NAMALWA (cell line): ENCODE measurements at regions not wholly inside any gene's neighbourhood (a gene's known extent, or its start where the extent isn't known, plus 50 kb on each side); places are given as distances from the start of the nearest gene placed in this dataset.

ENCODE experiments used
- DNase-seq: peaks from one replicate; pipeline ENCODE4 v3.0.0-alpha.2; 2015; ENCODE audit warnings: low spot score

DNA sequence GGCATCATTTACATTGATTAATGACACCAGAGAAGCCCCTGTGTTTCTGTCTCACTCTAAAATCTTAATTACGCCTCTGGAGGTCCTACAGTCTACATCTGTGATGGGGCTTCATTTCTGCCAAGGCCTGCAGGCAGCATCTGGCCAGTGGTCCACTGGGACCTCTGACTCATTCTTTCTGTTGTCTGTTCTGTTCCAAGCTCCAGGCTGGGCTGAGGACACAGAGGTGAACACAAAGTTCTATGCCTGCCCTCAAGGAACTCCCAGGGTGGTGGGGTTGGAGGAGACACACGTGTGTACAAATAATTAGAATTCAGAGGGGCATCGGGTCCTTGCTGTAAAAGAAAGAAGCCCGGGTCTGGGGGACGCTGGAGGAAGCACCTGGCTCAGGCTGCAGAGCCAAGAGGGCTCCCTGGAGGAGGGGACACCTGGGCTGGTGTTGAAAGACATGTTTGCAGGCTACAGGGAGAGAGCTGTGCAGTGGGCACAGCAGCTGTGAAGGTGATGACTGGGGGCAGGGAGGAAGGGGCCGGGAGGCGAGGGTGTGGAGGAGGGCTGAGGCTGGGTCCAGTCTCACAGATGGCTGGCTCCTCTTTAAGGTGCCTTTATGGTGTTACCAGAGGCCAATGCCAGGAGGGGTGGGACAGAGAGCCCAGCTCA is 103.3 kb upstream of the PRR23E start:
- DNase-seq, result no peak

DNA sequence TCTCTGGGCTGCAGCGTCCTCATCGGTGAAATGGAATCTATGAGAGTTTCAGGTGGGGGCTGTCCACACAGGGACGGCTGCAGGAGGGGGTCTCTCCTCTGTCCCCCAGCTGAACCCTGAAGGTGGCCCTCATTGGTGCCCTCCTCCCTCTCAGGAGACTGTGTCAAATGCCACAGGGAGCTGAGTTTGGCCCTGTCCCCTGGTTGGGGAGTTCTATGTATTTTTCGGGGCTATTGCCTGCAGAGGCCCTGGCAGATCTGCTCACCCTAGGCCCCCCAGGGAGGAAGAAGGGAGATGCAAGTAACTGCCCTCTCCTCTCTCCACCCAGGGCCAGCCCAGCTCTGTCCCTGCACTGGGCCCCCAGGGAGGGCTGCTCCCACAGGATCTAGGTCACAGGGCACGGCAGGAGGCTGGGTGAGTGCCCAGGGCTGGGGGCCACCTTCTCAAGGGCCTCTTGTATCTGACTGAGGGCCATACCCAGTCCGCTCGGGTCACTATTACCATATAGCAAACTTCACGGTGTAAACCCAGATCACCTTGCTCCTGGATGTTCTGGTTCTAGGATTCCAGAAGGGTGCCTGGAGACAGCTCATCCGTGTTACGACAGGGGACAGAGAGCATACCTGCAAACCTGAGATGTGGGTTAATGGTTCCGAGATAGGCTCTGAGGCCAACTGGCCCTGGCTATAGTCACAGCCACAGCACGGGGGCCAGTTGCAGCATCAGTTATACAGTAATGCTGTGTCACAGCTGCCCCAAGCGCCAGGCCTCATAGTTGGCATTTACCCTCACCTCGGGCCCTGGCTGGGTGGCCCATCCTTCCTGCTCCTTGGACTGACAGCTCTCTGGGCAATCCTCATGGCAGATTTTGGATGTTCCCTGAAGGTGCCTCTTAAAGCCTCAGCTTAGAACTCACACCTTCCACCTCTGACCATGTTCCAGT is 102.4 kb upstream of the PRR23E start:
- no peak for DNase-seq

DNA sequence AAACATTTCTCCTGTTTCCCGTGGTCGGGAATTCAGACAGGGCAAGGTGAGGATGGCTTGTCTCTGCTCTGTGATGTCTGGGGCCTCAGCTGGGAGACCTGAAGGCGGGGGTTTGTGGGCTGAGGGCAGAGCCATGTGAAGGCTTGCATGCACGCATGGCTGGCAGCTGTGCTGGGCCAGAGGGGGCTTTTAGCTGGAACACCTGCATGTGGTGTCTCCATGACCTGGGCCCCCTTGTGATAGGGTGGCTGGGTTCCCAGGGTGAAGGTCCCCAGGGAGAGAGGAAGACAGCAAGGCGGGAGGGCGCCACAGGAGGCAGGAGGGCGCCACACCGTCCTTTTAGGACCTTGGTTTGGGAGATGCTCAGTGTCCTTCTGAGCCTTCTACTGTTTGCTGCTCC is 101.6 kb upstream of the PRR23E start:
- peak; percentile 23 for DNase-seq

DNA sequence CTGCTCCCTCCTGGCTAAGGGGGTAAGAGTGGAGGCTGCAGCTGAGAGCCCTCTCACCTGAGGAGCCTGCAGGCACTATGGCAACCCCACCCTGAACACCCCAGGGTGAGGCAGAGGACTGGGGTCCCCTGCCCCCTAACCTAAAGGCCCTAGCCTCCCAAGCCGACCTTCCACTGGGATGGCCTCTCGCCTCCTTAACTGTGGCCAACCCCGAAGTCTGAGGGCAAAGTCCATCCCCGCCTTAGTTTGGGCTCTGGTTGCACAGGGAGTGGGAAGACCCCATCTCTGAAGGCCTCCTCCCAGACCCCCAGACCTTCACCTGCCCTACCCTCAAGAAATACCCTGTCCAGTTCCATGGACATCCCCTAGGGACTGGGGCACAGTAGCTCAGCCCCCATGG is 100.6 kb upstream of the PRR23E start:
- no peak for DNase-seq

DNA sequence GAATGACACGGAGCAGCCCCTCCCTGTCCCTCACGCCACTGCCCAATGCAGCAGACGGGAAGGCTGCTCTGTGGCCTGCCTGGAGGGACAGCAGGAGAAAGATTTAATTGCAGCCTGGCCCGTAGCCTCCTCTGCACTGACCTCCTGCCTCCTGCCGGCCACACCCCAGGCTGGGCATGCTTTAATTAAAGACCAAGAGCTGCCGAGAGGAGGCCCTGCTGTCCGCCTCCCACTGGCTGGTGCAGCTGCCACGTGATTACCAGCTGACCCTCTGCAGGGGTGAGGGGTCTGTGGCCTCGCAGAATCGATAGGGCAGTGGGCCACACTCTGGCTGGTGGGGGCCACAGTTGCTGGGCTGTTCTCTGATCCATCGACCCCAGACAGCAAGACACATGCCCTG is 100.2 kb upstream of the PRR23E start:
- DNase-seq, result no peak

DNA sequence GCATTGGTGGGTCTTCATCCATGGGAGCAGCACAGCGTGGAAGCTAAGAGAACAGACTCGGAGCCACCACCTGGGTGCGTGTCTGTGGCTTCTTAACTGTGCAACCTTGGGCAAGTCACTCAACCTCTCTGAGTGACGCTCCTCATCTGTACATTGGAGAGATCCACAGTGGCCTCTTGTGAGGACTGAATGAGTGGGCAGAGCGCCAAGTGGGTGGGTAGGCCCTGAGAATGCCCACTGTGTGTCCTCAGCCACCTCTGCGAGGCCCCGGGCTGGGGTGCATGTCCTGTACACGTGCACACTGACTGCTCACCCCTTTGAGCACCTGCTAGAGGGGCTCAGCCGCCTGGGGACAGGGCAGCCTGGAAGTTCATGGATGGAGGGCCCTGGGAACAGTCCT is 99.6 kb upstream of the PRR23E start:
- no peak for DNase-seq

DNA sequence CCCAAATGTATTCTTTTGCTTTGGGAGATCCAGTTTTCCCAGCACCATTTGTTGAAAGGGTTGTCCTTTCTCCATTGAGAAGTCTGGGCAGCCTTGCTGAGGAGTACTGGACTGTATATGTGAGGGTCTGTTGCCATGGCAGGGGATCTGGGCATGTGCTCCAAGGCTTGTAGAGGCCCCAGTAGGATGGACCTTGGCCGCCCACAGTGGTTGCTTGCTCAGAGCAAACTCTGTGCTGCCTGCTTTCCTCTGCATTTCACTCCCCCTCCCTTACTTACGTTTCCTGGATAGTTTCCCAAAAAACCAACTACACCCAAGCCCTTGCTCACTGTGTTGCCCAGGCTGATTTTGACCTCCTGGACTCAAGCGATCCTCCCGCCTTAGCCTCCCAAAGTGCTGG is 97.2 kb upstream of the PRR23E start:
- no peak for DNase-seq

DNA sequence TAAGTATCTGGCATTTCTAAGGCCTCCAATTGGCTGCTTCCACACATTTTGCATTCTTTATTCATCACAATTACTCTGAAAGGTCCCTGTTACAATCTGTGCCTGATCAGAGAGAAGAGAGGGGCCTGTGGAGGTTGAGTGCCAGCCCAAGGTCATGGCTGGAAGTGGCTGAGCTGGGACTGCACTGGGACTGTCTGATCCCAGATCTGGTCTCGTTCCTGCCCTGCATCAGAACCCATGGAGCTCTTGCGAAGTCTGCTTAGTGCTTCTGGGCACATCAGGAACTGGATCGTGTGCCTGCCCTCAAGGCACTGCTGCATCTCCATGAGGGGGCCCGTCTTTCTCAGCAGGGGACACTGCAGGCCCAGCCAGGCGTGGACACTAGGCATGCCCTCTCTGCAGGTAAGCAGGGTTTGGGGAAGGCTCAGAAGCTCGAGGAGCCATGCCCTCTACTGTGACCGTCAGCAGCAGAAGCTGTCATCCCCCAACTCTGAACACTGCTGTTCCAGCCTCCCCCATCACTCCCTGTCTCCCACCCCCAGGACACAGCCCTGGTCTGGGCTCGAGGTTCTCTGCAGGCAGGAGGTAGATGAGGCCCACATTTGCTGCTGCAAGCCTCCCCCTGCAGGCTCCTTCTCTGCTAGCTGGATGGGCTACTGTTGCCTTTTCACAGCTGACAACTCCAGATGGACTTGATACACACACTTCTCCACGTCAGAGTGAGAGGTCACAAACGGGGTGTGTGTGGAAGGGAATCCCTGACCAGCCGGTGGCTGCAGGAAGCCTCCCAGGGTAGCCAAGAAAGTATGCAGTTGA is 96.5 kb upstream of the PRR23E start:
- DNase-seq, result no peak

DNA sequence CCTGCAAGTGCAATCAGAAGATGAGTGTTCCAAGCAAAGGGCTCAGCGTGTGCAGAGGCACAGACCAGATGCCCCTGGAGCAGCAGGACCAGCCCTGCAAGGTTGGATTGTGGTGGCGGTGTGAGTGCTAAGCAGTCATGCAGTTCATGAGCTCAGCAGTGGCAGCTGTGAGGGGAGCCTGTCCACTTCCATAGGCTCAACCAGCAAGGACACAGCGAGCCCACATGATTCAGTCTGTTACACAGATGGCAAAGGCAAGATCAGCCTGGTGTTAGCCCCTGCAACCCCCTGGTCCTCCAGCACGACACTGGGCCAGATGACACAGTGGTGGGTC is 95.9 kb upstream of the PRR23E start:
- DNase-seq, result no peak

DNA sequence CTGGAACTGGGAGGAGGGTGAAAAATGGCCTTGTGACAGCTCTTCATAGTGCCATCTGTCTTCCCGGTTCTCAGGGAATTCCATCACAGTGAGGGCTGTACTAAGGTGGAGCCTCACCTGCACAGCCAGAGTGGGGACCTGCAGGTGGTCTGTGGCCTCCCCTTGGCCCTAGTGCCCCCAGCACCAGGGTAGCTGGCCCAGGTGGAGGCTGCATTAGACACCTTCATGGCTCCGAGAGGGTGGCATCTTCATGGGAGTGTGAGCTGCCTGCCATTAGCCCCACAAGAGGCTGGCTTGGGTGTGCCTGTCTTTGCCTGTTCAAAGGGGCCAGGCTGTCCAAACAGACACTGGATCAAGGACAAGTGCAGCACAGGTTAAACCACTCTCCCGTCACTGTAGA is 95.5 kb upstream of the PRR23E start:
- no peak for DNase-seq

DNA sequence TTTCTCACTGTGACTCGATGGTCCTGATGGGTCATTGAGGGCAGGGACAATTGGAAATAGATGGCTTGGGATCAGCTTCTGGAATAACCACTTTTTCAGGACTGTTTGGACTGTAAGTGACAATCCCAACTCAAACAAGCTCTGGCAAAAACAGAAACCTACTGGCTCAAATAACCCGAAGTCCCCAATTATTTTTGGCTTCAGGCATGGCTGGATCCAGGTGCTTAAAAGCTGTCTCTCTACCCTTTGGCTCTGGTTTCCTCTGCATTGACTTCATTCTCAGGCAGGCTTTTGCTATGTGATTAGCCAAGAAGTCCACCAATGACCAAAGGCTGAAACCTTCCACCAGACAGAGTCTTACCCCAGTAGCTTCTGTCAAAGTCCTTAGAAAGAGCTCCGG is 92.9 kb upstream of the PRR23E start:
- no peak for DNase-seq

DNA sequence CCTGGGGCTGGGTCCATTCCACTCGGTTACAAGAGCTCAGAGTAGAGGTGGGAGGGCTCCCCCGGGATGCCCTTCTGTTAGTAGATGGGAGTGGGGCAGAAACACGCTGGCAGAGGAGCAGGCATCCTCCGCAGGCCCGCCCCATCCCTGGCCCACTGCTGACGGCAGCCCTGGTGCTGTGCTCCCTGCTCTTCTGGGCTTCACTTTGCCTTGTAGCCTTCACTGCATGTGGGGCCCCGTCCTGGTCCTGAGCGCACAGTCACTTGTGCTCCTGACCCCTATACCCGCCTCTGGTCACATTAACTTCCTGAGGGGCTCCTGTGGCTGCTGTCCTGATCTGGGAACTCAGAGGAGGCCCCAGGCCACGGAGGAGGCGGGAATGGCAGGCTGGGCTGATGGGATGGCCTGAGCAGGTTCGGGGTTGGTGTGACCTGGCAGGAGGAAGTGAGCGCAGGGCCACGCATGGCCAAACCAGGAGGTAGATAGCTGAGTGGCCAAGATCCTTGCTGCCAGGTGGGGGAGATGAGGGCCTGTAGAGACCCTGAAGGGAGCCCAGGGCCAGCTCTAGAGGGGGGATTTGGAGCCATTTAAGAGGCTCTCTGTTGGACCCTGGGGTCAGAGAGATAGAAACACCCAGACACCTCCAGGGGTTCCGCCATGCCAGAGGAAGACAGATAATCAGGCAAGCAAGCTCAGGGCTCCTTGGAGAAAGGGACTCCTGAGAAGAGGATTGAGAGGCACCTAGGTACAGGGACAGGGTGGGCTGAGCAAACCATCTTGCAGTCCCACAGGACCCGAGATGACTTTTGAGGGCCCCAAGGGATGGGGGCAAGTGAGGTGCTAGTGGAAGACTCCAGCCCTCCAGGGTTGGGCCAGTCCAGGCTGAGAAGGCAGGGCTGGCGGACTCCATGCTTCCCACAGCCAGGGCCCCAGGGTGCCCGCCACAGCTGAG is 92.2 kb upstream of the PRR23E start:
- no peak for DNase-seq

DNA sequence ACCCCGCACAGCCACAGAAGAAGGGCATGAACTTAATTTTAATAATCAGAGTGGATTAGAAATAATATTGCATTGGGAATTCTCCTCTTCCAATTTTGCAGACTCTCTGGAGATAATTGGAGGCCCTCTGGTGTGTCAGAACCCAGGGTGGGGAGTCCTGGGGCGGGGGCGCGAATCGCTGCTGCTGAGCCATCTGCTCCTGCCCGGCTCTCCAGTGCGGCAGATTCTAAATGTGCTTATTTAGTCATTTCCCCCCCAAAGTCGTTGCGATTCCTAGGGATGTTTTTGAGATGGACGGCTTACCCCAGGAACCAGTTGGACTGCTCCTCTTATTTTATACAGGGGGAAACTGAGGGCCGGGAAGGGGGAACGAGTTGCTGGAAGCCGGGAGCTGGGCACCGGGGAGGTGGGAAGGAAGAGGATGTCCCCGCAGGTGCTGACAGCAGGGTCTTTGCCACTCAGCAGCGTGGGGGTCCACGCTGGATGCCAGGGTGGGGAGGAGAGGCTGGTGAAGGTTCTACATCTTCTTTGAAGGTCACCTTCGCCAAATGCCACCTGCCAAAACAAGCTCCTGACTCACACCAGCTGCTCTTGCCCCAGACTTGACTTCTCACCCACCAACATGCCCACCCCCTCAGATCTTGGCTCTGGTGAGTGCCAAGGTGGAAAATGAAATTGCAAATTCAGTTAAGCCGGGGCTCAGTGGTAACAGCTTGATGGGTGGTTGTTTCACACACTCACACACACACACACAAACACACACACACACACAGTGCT is 91.3 kb upstream of the PRR23E start:
- no peak for DNase-seq

DNA sequence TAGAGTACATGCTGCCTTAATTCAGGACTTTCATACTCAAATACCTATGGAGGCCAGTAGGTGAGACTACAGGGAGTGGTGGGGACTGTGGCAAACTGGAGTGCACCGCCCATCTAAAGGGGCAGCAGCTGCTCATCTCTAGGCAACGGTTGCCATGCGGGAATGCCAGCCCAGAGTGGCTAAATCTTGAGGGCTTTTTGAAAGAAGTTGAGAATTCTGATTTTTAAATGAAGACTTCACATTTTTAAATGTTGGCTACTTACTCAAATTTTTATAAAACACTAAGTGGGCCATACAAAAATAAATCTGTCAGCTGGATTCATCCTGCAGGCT is 90.8 kb upstream of the PRR23E start:
- no peak for DNase-seq

DNA sequence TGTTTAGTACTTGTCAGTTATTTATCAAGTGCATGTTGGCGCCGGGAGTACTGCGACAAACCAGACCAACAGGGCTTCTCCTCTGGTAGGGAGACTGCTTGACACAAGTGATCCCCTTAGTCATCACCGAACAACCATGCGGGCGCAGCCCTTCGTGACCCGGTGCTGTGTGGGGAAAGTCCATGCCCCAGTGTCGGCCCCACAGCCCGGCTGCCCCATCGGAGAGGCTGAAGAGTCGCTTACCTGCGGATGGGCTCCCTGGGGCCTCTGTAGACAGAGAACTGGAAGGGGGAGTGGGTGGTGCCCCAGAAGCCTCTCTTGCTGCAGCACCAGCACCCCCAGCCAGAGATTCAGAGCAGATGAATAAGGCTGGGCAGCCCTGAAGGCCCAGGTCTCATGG is 90.3 kb upstream of the PRR23E start:
- no peak for DNase-seq

DNA sequence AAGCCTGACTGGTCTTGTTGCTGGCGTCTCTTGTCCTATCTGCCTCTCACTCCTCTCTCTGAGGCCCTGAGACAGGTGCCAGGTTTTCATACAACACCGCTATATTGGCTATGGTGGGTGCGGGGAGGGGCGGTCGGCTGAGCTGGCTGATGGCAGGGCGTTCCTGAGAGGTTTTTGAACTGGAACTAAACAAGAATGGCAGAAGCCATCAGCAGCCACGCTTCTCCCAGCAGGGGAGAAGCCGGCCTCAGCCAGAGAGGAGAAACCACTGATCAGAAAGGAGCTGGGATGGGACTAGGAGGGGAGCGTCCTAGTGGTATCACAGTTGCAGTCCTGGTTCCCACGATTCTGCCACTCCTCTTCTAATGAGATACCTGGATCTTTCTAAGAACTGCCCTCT is 89.9 kb upstream of the PRR23E start:
- no peak for DNase-seq

DNA sequence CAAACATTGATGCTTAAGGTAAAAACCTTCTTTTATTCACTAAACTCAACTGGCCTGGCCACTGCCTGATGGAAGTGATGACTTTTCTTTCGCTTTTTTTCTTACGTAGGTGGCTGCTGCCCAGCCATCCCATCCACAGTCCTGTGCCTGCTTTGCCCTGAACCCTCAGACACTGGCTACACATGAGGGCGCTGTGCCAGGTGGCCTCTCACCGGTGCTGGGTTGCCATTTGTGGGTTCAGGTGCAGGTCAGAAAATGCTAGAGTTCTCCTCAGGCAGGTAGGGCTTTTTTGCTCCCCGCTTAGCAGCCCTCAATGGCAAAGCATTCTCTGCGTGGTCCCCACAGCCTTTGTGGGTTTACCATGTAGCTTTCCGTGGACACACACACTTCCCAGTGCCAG is 88.3 kb upstream of the PRR23E start:
- DNase-seq, result no peak

DNA sequence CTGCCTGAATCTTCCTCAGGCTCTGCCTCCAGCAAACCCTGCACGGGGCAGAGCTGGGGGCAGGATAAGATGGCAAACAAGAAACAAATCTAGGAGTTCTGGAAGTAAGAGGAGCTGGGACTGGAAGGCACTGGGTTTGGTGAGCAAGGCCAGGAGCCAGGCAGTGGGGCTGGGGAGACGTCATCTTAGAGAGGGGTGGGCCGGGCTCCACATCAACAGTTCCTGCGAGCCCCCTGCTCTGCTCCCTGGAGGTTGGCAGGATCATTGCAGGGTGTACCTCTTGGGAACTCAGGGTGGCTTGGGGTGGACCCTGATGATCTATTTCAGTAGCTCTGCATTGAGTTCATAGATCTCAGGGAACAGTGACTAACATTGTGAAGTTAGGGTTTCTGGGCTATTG is 87.3 kb upstream of the PRR23E start:
- DNase-seq, result peak; percentile 16

DNA sequence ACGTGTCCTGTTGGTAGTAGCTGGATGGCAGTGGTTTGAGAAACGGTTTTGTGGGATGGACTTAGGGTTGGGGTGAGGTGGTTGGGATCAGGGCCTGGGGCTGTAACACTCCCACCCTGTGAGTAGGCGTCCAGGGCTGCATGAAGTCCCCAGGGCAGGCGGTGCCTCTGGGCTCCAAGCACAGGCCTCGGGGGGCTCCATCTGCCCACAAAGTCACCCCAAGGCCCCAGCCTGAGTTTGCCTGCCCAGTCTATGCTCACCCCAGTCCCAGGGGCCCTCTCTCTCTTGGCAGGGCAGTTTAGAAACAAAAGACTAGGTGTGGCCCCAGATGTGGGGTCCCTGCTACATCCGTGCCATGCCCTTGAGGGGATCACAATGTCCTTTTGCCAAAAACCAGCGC is 86.9 kb upstream of the PRR23E start:
- no peak for DNase-seq

DNA sequence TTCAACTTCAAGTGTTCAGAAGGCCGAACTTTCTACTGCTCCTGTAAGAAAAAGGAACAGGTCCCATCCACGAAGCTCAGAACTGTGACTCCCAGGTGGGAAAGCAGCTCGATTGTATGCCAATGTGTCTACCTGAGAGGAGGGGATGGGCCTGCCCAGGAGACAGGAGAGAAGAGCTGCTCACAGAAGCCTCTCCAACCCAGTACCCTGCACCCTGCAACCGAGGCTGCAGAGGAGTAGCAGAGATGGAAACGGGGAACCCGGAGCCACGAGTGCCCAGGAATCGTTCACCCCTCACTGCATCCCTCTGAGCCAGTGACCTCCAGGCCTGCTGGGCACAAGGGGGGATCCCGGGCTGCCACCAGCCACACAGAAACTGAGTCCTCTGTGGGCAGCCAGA is 86.5 kb upstream of the PRR23E start:
- DNase-seq, result no peak

DNA sequence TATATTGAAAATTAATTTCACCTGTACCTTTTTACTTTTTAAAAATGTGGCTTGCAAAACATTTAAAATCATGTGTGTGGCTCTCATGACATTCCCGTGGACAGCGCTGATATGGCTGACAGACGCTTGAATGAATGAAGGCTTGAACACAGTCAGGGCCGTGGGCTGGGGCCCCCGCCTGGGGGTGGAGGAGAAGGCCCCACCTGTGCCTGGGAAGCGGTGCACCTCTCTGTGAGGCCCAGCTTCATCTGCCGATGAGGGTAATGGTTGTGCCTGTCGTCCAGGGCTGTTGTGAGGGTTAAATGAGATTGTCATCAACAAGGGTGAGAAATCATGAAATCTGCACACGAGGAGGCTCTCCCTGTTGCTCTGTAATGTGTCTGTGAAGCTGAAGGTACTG is 85.9 kb upstream of the PRR23E start:
- DNase-seq, result no peak
